Fibroblast of mammary gland (primary cell): ENCODE measurements at regions not wholly inside any gene's neighbourhood (a gene's known extent, or its start where the extent isn't known, plus 50 kb on each side); places are given as distances from the start of the nearest gene placed in this dataset.
"Not testable (repeated sequence)": the region's sequence is repeated elsewhere in the genome, so short reads cannot be mapped to it uniquely, and the experiment has no call there.

Experiments used
- DNase-seq: peaks from one replicate; pipeline ENCODE4 v3.0.0-alpha.2; 2010; ENCODE audit warnings: low read depth
- H3K4me3 ChIP-seq: 2 replicates; pipeline ENCODE4 v1.5.1; 2011; ENCODE audit warnings: low read depth, mild to moderate bottlenecking, low read length, moderate library complexity; ENCODE audit not compliant: control insufficient read depth
- CTCF ChIP-seq: conservative IDR thresholded peaks from 2 replicates; pipeline ENCODE4 v1.5.1; 2011; ENCODE audit warnings: low read depth, low read length, inconsistent platforms; ENCODE audit not compliant: control insufficient read depth, insufficient read depth

- TF ChIP-seq CTCF, result no peak
- no peak for DNase-seq
- no peak overlapping the region for H3K4me3 ChIP-seq
Observed at GRCh38 chr10:81179805-81180452, 642.2 kb downstream of the SH2D4B start.

DNA sequence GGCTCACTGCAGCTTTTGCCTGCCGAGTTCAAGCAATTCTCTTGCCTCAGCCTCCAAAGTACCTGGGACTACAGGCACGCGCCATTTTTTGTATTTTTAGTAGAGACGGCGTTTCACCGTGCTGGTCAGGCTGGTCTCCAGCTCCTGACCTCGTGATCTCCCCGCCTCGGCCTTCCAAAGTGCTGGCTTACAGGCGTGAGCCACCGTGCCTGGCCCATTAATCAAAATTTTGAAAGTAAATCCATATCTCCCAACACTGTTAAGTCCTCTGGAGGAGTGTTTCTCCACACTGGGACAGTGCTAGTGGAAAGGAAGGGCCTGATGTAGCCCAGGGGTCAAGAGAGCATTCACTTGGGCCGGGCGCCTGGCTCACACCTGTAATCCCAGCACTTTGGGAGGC lies 644.6 kb downstream of the SH2D4B start:
- no peak for TF ChIP-seq CTCF
- H3K4me3 ChIP-seq, result no peak overlapping the region
- no peak for DNase-seq

DNA sequence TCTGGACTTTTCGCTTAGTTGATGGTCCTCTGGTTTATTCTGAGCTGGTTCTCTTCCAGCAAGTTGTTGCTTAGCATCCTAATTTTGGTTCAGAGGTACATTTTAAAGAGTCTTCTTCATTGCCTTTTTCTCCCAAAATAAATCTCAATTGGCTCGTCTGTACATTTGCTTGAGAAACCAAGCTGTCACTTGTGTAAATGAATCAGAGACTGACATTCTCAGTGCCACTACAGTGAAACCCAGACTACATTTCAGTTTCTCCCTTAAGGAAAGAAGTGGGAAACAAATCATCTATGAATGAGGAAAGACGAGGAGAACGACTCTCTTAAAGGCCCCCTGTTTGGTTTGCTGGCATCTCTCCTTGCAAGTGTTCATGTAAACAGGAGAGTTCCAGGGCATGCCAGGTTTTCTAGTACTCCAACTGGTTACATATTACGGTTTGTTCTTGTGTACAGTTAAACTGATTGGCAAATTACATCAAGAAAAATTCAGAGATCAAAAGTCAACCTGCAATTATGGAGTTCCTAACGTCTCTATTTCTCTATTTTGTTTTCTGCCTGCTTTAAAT lies 654.6 kb downstream of the SH2D4B start:
- no peak for TF ChIP-seq CTCF
- no peak overlapping the region for H3K4me3 ChIP-seq
- DNase-seq, result no peak

- H3K4me3 ChIP-seq, result no peak overlapping the region
- TF ChIP-seq CTCF, result no peak
- DNase-seq, result no peak
Observed at GRCh38 chr10:81200801-81201200, 663.1 kb downstream of the SH2D4B start.

DNA sequence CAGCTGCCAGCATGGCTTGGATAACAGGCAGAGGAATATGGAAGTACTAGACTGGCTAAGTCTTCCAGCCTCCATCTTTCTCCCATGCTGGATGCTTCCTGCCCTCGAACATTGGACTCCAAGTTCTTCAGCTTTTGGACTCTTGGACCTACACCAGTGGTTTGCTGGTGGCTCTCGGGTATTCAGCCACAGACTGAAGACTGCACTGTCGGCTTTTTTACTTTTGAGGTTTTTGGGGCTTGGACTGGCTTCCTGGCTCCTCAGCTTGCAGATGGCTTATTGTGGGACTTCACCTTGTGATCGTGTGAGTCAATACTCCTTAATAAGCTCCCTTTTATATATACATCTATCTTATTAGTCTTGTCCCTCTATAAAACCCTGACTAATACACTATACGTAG lies 667.6 kb upstream of the NRG3 start:
- not testable (repeated sequence) for DNase-seq, H3K4me3 ChIP-seq

DNA sequence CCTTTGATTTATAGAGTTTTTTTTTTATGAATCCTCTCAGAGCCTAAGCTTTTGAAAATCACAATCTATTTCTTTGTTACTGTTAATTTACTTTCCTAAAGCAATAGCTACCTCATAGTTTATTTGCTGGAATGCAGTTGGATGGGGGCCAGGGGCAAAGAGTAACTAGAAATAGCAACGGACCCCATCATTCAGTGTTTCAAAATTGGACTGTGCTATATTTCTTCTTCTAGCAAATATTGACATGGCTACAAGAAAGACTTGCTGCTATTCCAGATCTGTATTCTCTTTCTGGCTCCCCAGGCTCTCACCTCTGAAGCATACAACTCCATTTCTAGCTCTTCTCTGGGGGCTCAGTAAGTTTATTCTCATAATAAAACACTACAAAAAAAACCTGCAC lies 661.6 kb upstream of the NRG3 start:
- no peak overlapping the region for H3K4me3 ChIP-seq
- no peak for TF ChIP-seq CTCF
- DNase-seq, result no peak

- H3K4me3 ChIP-seq, result no peak overlapping the region
- DNase-seq, result no peak
- no peak for TF ChIP-seq CTCF
Observed at GRCh38 chr10:81215498-81215897, 659.5 kb upstream of the NRG3 start.
